OCI-LY3 (cell line): ENCODE measurements at regions not wholly inside any gene's neighbourhood (a gene's known extent, or its start where the extent isn't known, plus 50 kb on each side); places are given as distances from the start of the nearest gene placed in this dataset.
"Not testable (repeated sequence)": the region's sequence is repeated elsewhere in the genome, so short reads cannot be mapped to it uniquely, and the experiment has no call there.

Experiments
- H2AFZ ChIP-seq: fragments of 200-600, 300-600 bp; shearing (Covaris generic); 2 replicates; pipeline ENCODE4 v1.6.0; 2014; ENCODE audit warnings: antibody characterized with exemption, low read depth, low read length
- H3K27ac ChIP-seq: fragments of 200-600, 300-600 bp; sonication (generic); 2 replicates; pipeline ENCODE4 v1.5.1; 2014; ENCODE audit warnings: mild to moderate bottlenecking, low read length, moderate library complexity, mixed read lengths
- H3K27me3 ChIP-seq: fragments of 200-600, 300-600 bp; sonication (generic); 2 replicates; pipeline ENCODE4 v1.6.1; 2014; ENCODE audit warnings: low read depth, low read length, mixed read lengths
- H3K36me3 ChIP-seq: fragments of 200-600, 300-600 bp; sonication (generic); replicated peaks from 2 replicates; pipeline ENCODE3; 2014; ENCODE audit warnings: low read depth, low read length, mixed read lengths
- H3K4me1 ChIP-seq: fragments of 300-600, 200-600 bp; sonication (generic); 2 replicates; pipeline ENCODE4 v1.6.1; 2014; ENCODE audit warnings: low read length, mixed read lengths
- H3K4me2 ChIP-seq: fragments of 200-600, 300-600 bp; sonication (generic); 2 replicates; pipeline ENCODE4 v1.6.1; 2014; ENCODE audit warnings: low read length, mixed read lengths
- H3K4me3 ChIP-seq: fragments of 300-600, 200-600 bp; sonication (generic); 2 replicates; pipeline ENCODE4 v1.5.1; 2014; ENCODE audit warnings: antibody characterized with exemption, mild to moderate bottlenecking, low read length, moderate library complexity
- H3K79me2 ChIP-seq: fragments of 300-600, 200-600 bp; shearing (Covaris generic); 2 replicates; pipeline ENCODE4 v1.6.1; 2014; ENCODE audit warnings: mild to moderate bottlenecking, low read length, mixed read lengths
- H3K9ac ChIP-seq: fragments of 300-600, 200-600 bp; shearing (Covaris generic); 2 replicates; pipeline ENCODE4 v1.6.0; 2014; ENCODE audit warnings: mild to moderate bottlenecking, low read length, moderate library complexity
- H3K9me3 ChIP-seq: fragments of 200-600, 300-600 bp; shearing (Covaris generic); 2 replicates; pipeline ENCODE4 v1.6.1; 2014; ENCODE audit warnings: low read length, mixed read lengths; ENCODE audit not compliant: insufficient read depth
- H4K20me1 ChIP-seq: fragments of 200-600, 300-600 bp; sonication (generic); 2 replicates; pipeline ENCODE4 v1.6.1; 2016; ENCODE audit warnings: low read length, mixed read lengths; ENCODE audit not compliant: insufficient read depth
- EZH2phosphoT487 ChIP-seq: fragments of 200-600 bp; shearing (Covaris generic); IDR thresholded peaks from 2 replicates; pipeline ENCODE4 v1.6.1; 2018; ENCODE audit warnings: antibody characterized with exemption, mixed run types, low read depth
- TF ChIP-seq, protein P1 (sequence below): fragments of 200-600, 300-600 bp; sonication (generic); IDR thresholded peaks from 2 replicates; pipeline ENCODE4 v1.5.1; 2014; ENCODE audit warnings: antibody characterized with exemption, low read length, low read depth

DNA sequence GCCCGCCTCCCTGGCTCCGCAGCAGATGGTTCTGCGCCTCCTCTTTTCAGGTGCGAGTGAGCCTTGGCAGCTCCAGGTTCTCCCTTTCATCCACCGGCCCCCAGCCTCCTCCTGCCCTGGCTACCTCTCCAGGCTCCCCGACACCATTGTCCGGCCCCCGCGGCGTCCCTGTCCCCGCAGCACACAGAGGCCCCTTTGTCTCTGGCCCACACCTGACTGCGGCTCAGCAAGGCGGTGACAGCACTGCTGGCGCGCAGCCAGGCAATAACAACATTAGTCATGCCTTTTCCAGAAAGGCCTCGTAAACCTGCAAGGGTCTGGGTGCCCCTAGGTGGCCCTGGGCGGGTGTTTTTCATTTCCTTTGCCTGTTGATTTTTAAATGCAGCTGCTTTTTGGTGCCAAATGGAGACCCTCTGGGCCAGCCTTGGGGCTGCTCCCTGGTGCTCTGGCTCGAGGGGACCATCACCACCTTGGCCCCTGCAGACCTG lies 73.2 kb upstream of the MEDAG start:
- H3K4me2 ChIP-seq: no peak overlapping the region

DNA sequence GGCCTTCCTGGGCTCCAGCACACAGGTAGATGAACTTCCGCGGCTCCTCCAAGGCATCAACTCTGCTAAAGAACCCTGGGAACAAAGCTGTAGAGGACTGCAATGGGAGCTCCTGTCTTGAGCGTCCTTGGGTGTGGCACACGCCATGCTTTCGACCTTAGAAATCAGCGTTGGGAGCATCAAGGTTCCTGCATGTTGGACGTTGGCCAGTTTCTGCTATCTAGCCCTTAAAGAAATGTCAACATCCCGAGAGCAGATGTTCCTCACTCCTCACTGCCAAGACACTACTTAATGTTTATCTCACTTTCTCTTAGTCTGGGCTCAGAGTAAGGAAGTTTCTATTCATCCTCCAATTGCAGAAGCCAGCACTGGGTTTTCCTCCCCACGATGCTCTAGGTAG lies 70.6 kb upstream of the MEDAG start:
- Histone ChIP-seq H3K27me3 (peaks cover 39% of the 10 kb centered on the region; the same call in 1 of the 2 replicates), H3K4me2 (no peak overlapping the region), H3K36me3 (no peaks in the 10 kb centered on the region), H3K9me3 (no peaks in the 10 kb centered on the region), H2AFZ (no peak overlapping the region), H4K20me1 (no peaks in the 10 kb centered on the region), H3K9ac (no peak overlapping the region), H3K27ac (no peak overlapping the region), H3K79me2 (no peaks in the 10 kb centered on the region), H3K4me3 (no peak overlapping the region), H3K4me1 (no peaks in the 10 kb centered on the region)
- TF ChIP-seq, protein P1, sequence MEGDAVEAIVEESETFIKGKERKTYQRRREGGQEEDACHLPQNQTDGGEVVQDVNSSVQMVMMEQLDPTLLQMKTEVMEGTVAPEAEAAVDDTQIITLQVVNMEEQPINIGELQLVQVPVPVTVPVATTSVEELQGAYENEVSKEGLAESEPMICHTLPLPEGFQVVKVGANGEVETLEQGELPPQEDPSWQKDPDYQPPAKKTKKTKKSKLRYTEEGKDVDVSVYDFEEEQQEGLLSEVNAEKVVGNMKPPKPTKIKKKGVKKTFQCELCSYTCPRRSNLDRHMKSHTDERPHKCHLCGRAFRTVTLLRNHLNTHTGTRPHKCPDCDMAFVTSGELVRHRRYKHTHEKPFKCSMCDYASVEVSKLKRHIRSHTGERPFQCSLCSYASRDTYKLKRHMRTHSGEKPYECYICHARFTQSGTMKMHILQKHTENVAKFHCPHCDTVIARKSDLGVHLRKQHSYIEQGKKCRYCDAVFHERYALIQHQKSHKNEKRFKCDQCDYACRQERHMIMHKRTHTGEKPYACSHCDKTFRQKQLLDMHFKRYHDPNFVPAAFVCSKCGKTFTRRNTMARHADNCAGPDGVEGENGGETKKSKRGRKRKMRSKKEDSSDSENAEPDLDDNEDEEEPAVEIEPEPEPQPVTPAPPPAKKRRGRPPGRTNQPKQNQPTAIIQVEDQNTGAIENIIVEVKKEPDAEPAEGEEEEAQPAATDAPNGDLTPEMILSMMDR: no peak
- no peak for TF ChIP-seq EZH2phosphoT487

More for the DNA sequence above, 73.2 kb upstream of the MEDAG start:
- TF ChIP-seq, protein P1: no peak
- no peak for TF ChIP-seq EZH2phosphoT487
- H3K36me3 ChIP-seq: no peaks in the 10 kb centered on the region
- H3K4me3 ChIP-seq: no peak overlapping the region
- no peak overlapping the region for H3K9ac ChIP-seq
- H4K20me1 ChIP-seq: no peaks in the 10 kb centered on the region
- H3K79me2 ChIP-seq: no peaks in the 10 kb centered on the region
- H3K27me3 ChIP-seq: peaks cover 38% of the 10 kb centered on the region; the same call in 1 of the 2 replicates
- H2AFZ ChIP-seq: no peak overlapping the region
- H3K9me3 ChIP-seq: no peaks in the 10 kb centered on the region
- no peak overlapping the region for H3K27ac ChIP-seq
- H3K4me1 ChIP-seq: no peaks in the 10 kb centered on the region

DNA sequence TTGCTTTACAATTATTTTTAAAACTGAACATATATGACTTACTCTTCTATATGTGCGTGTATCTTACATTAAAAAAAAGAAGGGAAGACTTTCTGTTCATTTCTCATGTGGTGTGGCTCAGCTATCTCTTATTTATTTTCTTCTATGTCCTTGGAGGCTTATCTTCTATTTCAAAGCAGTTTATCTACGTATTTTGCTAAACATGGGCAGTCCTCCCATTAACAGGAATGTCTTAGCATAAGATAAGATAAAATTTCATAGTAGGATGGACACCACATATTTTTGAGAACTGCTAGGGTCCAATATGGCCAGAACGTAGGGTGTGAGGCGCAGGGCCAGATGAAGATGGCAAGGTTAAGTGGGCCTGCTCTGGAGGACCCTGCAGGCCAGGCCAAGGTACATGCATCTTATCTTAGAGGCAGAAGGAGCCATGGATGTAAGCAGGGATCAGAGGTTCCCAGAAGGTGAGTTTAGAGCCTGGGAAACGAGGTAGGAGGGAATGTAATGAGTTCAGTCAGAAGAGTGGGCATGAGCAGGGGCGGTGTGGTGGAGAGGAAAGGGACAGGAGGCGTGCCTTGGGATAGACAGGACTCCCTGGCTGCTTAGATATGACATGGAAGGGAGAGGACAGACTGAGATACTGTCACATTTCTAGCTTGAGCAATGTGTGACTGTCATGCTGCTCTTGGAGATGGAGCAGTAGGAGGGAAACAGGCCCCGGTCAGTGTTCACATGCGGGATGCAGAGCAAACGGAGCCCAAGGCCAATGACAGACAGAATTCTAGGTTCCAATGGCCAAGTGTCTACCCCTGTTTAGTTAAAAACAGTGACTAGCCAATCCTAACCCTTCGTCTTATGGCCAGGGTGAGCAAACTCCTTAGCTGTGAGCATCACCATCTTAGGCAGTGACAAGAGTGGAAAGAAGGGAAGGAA lies 68.6 kb upstream of the MEDAG start:
- no peaks in the 10 kb centered on the region for H3K9me3 ChIP-seq
- no peak overlapping the region for H2AFZ ChIP-seq
- no peaks in the 10 kb centered on the region for H4K20me1 ChIP-seq
- H3K9ac ChIP-seq: no peak overlapping the region
- no peaks in the 10 kb centered on the region for H3K79me2 ChIP-seq
- H3K4me2 ChIP-seq: no peak overlapping the region
- no peak overlapping the region for H3K27ac ChIP-seq
- TF ChIP-seq EZH2phosphoT487: no peak
- TF ChIP-seq, protein P1: no peak
- no peaks in the 10 kb centered on the region for H3K4me1 ChIP-seq
- no peaks in the 10 kb centered on the region for H3K36me3 ChIP-seq
- H3K4me3 ChIP-seq: no peak overlapping the region
- peaks cover 33% of the 10 kb centered on the region; the same call in 1 of the 2 replicates for H3K27me3 ChIP-seq

DNA sequence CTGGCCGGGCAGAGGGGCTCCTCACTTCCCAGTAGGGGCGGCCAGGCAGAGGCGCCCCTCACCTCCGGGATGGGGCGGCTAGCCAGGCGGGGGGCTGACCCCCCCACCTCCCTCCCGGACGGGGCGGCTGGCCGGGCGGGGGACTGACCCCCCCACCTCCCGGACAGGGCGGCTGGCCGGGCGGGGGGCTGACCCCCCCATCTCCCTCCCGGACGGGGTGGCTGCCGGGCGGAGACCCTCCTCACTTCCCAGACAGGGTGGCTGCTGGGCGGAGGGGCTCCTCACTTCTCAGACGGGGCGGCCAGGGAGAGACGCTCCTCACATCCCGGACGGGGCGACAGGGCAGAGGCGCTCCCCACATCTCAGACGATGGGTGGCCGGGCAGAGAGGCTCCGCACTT lies 66.4 kb upstream of the MEDAG start:
- not testable (repeated sequence) for H4K20me1 ChIP-seq, H3K79me2 ChIP-seq, H2AFZ ChIP-seq, H3K4me3 ChIP-seq, H3K9me3 ChIP-seq, H3K4me1 ChIP-seq, H3K27ac ChIP-seq, H3K36me3 ChIP-seq, H3K4me2 ChIP-seq, H3K9ac ChIP-seq
- H3K27me3 ChIP-seq: peaks cover 29% of the 10 kb centered on the region; the same call in 1 of the 2 replicates
